Right lobe of liver (tissue), 4 donors: ENCODE measurements at regions not wholly inside any gene's neighbourhood (a gene's known extent, or its start where the extent isn't known, plus 50 kb on each side); places are given as distances from the start of the nearest gene placed in this dataset.

Experiments used
- POLR2A ChIP-seq: fragments of 450-650 bp; IDR thresholded peaks from one replicate; pipeline ENCODE4 v1.6.1; 2017; ENCODE audit warnings: antibody characterized with exemption, mild to moderate bottlenecking
- TF ChIP-seq, protein P1 (sequence below), 4 donors: fragments of 200-600 bp in 3 of 4; fragments of 450-650 bp in 1 of 4; IDR thresholded peaks; one replicate each; pipeline versions ENCODE4 v1.5.1 to v1.8.0; 2016 to 2022; ENCODE audit warnings: antibody characterized with exemption in 4 of 4, mild to moderate bottlenecking in 2 of 4
- donor health status: DM: no; HTN: no; CAD: no.
- donor health status: DM: no; HTN: no; CAD: no.
- donor health status: DM: no; HTN: yes; CAD: no.

DNA sequence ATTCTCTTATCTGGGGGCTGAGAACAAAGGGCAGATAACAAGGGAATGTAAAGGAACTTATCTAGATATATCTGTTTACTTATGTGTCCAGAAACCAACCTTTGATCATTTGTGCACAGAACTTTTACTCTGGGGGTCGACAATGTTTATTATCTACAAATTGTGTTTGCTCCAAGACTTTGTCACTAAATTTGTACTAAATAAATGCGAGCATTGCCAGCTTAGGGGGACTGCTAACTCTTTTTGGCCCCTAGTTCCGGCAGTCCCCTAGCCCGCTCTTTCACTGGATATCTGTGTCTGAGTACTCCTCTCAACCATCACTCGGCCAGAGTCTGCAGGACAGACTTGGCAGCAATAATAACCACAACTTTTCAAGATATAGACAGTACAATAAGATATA lies 88.2 kb downstream of the FSCB start:
- TF ChIP-seq, protein P1, sequence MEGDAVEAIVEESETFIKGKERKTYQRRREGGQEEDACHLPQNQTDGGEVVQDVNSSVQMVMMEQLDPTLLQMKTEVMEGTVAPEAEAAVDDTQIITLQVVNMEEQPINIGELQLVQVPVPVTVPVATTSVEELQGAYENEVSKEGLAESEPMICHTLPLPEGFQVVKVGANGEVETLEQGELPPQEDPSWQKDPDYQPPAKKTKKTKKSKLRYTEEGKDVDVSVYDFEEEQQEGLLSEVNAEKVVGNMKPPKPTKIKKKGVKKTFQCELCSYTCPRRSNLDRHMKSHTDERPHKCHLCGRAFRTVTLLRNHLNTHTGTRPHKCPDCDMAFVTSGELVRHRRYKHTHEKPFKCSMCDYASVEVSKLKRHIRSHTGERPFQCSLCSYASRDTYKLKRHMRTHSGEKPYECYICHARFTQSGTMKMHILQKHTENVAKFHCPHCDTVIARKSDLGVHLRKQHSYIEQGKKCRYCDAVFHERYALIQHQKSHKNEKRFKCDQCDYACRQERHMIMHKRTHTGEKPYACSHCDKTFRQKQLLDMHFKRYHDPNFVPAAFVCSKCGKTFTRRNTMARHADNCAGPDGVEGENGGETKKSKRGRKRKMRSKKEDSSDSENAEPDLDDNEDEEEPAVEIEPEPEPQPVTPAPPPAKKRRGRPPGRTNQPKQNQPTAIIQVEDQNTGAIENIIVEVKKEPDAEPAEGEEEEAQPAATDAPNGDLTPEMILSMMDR (IDR thresholded peaks at IDR 0.05), result no peak
- TF ChIP-seq POLR2A, result no peak
